ENCODE measurements at regions not wholly inside any gene's neighbourhood (a gene's known extent, or its start where the extent isn't known, plus 50 kb on each side); places are given as distances from the start of the nearest gene placed in this dataset.

GRCh38 chr7:42575171-42575570, 336.7 kb downstream of the C7orf25 start:
- H3K4me3 ChIP-seq (ENCODE audit: low read depth, low read length) = no peak overlapping the region
- TF ChIP-seq, protein P1, sequence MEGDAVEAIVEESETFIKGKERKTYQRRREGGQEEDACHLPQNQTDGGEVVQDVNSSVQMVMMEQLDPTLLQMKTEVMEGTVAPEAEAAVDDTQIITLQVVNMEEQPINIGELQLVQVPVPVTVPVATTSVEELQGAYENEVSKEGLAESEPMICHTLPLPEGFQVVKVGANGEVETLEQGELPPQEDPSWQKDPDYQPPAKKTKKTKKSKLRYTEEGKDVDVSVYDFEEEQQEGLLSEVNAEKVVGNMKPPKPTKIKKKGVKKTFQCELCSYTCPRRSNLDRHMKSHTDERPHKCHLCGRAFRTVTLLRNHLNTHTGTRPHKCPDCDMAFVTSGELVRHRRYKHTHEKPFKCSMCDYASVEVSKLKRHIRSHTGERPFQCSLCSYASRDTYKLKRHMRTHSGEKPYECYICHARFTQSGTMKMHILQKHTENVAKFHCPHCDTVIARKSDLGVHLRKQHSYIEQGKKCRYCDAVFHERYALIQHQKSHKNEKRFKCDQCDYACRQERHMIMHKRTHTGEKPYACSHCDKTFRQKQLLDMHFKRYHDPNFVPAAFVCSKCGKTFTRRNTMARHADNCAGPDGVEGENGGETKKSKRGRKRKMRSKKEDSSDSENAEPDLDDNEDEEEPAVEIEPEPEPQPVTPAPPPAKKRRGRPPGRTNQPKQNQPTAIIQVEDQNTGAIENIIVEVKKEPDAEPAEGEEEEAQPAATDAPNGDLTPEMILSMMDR (IDR thresholded peaks at IDR 0.05; ENCODE audit: borderline replicate concordance, insufficient read depth, low read depth, low read length) = no peak

DNA sequence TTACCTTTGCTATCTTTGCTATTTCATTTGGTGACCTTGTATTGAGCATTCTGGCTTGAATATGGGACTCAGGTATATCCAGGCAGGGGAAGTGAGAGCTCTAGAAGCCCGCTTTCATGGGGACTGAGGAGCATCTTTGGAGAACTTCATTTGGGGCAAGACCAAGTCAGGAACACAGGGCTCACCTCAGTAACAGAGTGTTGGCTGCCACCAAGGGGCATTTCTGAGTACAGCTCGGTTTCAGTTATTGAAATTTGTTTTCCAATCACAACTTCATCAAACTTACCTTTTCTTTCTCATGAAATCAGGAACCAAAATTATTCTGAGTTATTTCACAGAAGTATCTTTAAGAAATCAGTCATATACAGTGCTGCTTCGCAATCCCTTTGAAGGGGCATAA, 337.2 kb downstream of the C7orf25 start:
- TF ChIP-seq, protein P1 (IDR thresholded peaks at IDR 0.05; ENCODE audit: borderline replicate concordance, insufficient read depth, low read depth, low read length) = no peak
- no peak overlapping the region for H3K4me3 ChIP-seq (ENCODE audit: low read depth, low read length)

- TF ChIP-seq, protein P1 (IDR thresholded peaks at IDR 0.05; ENCODE audit: borderline replicate concordance, insufficient read depth, low read depth, low read length) = no peak
Observed at GRCh38 chr7:42573881-42574672, 337.1 kb upstream of the GLI3 start.

DNA sequence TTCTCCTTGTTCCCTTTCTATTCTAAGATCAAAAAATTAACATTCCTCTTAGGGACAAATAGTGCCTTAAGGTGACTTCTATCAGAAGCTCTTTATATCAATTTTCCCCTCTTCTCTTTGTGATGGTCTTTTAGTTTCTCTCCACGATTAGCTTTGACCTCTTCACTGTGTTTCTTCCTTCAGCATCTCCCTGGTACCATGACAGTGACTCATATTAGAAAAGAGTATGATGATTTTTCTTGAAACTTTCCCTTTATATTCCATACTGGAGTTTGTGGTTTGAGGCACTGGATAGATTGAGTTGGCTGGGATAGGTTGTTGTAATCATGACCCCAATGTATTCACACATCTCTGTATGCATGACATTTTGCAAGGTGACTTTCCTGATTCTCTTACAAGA, 335.6 kb upstream of the GLI3 start:
- TF ChIP-seq, protein P1 (IDR thresholded peaks at IDR 0.05; ENCODE audit: borderline replicate concordance, insufficient read depth, low read depth, low read length) = no peak
- H3K4me3 ChIP-seq (ENCODE audit: low read depth, low read length) = no peak overlapping the region

More at GRCh38 chr7:42573881-42574672, 337.1 kb upstream of the GLI3 start:
- H3K4me3 ChIP-seq (ENCODE audit: low read depth, low read length) = no peak overlapping the region

GRCh38 chr7:42572056-42572455, 335.0 kb upstream of the GLI3 start:
- TF ChIP-seq, protein P1 (IDR thresholded peaks at IDR 0.05; ENCODE audit: borderline replicate concordance, insufficient read depth, low read depth, low read length) = no peak
- H3K4me3 ChIP-seq (ENCODE audit: low read depth, low read length) = no peak overlapping the region

- H3K4me3 ChIP-seq (ENCODE audit: low read depth, low read length) = no peak overlapping the region
- TF ChIP-seq, protein P1 (IDR thresholded peaks at IDR 0.05; ENCODE audit: borderline replicate concordance, insufficient read depth, low read depth, low read length) = no peak
Observed at GRCh38 chr7:42570944-42571343, 333.9 kb upstream of the GLI3 start.

DNA sequence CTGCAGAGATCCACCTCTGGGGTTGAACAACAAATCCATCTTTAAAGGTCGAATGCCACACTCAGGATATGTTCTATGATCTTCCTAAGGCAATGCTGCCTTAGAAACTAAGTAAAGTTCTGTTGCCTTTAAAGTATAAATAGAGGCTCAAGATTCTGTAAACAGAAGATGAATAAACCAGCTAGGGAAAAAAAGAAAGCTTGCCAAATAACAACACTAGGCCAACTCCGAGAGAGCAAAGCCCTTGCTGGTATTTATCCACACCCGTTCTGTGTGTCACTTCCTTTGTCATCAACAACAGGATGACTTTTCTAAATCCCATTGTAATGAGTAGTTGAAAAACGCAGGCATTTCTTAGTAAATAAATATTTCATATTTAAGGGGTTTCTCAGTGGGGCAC, 330.0 kb upstream of the GLI3 start:
- no peak overlapping the region for H3K4me3 ChIP-seq (ENCODE audit: low read depth, low read length)
- TF ChIP-seq, protein P1 (IDR thresholded peaks at IDR 0.05; ENCODE audit: borderline replicate concordance, insufficient read depth, low read depth, low read length) = no peak

All from GM12875 (cell line).